ENCODE measurements at regions not wholly inside any gene's neighbourhood (a gene's known extent, or its start where the extent isn't known, plus 50 kb on each side); places are given as distances from the start of the nearest gene placed in this dataset.
"Not testable (repeated sequence)": the region's sequence is repeated elsewhere in the genome, so short reads cannot be mapped to it uniquely, and the experiment has no call there.

DNA sequence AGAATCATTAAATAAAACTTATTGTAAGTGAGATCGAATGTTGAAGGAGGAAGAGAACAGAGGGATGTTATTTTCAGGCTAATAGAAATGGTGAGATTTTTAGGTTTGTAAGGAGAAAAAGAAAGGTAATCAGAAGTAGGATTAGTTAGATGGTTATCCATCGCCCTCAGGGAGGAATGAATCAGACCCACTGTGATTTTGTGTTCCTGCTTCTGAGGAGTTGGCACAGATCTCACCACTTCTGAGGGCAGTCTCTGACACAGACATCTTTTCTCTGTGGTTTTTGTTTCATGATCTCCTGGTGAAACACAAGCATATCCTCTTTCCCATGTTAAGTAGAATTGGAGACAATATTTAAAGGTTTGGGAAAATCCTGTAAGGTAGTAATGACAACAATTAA, 1083.2 kb upstream of the AMELY start:
- FAIRE-seq, result not testable (repeated sequence)

GRCh38 chrY:7979770-7980169, 1068.2 kb upstream of the AMELY start:
- FAIRE-seq (no peak), DNase-seq (ENCODE audit: extremely low spot score, insufficient read length, low read depth) (no peak)

More for the DNA sequence above, 1083.2 kb upstream of the AMELY start:
- DNase-seq (ENCODE audit: extremely low spot score, insufficient read length, low read depth), result not testable (repeated sequence)

DNA sequence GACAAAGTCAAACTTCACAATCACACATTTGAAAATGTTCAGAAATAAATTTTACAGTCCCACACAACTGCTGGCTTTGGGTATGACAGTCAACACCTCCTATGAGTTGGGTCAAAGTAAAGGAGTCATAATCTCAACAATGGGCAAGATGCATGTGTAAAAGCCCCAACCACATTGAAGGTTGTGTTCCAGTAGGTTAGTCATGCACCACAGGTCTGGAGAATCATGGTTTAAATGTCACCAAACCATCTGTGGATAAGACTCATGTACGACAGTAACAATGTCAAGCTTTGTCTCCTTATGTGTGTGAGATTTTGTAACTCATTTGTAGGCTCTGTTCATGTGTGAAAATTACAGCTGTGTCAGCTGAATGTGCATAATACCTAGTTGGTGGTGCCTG, 1065.7 kb upstream of the AMELY start:
- no peak for DNase-seq (ENCODE audit: extremely low spot score, insufficient read length, low read depth)
- FAIRE-seq, result no peak

DNA sequence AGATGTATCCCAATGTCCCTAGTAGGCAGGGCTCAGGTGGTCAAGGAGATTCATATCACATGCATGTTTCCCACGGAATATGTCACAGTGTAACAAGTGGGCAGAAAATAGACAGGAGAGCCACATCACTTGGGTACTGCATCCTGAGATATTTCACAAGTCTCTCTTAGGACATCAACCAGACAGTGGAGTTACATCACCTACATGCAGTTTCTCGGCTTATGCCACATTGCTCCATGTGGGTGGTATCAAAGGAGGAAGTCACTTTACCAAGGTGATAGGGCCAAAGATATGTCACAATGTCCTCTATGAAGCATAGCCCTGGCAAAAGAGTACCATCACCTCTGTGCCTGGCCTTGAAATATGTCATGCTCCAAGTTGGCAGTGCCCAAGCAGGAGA, 1056.7 kb upstream of the AMELY start:
- DNase-seq (ENCODE audit: extremely low spot score, insufficient read length, low read depth), result no peak
- no peak for FAIRE-seq

DNA sequence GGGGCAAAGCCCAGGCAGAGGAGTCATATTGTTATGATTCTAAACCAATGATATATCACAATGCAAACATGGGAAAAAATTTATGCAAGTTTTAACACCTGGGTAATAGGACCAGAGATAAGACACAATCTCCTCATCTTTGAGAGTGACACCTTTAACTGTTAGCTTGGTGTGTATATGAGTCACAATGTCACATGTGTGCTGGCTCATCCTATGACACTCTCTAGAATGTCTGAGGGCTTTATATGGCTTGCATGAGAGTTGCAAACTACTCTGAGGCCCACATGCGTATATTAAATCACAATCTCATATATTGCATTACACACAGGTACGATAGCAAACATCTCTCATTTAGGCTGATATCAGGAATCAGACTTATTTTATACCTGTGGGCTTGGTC, 1055.4 kb upstream of the AMELY start:
- no peak for FAIRE-seq
- DNase-seq (ENCODE audit: extremely low spot score, insufficient read length, low read depth), result no peak

GRCh38 chrY:7963393-7963792, 1051.8 kb upstream of the AMELY start:
- FAIRE-seq (no peak), DNase-seq (ENCODE audit: extremely low spot score, insufficient read length, low read depth) (no peak)

- no peak for DNase-seq (ENCODE audit: extremely low spot score, insufficient read length, low read depth)
- FAIRE-seq, result no peak
Observed at GRCh38 chrY:7962350-7962749, 1050.8 kb upstream of the AMELY start.

DNA sequence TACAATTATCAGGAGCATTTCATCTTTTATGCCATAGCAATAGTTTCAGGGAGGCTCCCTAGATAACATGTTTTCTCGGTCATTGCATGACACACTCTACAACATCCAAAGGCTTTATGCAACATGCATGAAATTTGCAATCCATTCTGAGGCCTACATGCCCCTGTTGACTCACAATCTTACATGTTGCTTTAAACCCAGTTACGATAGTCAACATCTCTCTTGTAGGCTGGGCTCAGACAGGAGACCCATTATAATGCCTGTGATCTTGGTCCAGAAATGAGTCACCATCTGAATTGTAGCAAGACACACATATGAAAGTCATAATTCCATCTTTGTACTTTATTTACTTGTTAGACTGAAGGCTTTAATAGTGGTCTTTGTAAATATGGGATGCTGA, 1050.3 kb upstream of the AMELY start:
- FAIRE-seq, result no peak
- DNase-seq (ENCODE audit: extremely low spot score, insufficient read length, low read depth), result no peak

DNA sequence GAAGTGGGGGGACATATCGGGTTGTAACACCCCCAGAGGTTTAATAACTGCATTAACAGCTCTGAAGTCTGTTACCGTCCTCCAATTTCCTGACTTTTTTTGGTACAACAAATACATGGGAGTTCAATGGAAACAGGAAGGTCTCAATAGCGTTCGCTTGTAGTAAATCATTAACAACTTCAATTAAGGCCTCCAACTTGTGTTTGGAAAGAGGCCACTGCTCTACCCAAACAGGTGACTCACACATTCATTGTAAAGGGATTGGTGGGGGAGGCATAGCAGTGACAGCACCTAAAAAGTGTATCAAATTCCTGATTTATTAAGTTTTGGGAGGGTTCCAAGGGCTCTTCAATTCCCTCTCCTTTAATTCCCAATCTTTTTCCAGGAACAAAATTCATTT, 1046.2 kb upstream of the AMELY start:
- no peak for FAIRE-seq
- no peak for DNase-seq (ENCODE audit: extremely low spot score, insufficient read length, low read depth)

GRCh38 chrY:7951187-7951852, 1039.8 kb upstream of the AMELY start:
- no peak for FAIRE-seq
- DNase-seq (ENCODE audit: extremely low spot score, insufficient read length, low read depth), result no peak

- no peak for FAIRE-seq
- no peak for DNase-seq (ENCODE audit: extremely low spot score, insufficient read length, low read depth)
Observed at GRCh38 chrY:7944135-7944534, 1032.6 kb upstream of the AMELY start.

GRCh38 chrY:7942711-7943110, 1031.2 kb upstream of the AMELY start:
- no peak for DNase-seq (ENCODE audit: extremely low spot score, insufficient read length, low read depth)
- FAIRE-seq, result no peak

- DNase-seq (ENCODE audit: extremely low spot score, insufficient read length, low read depth), result no peak
- no peak for FAIRE-seq
Observed at GRCh38 chrY:7941856-7942255, 1030.3 kb upstream of the AMELY start.

- FAIRE-seq (no peak), DNase-seq (ENCODE audit: extremely low spot score, insufficient read length, low read depth) (no peak)
Observed at GRCh38 chrY:7938982-7939718, 1027.6 kb upstream of the AMELY start.

DNA sequence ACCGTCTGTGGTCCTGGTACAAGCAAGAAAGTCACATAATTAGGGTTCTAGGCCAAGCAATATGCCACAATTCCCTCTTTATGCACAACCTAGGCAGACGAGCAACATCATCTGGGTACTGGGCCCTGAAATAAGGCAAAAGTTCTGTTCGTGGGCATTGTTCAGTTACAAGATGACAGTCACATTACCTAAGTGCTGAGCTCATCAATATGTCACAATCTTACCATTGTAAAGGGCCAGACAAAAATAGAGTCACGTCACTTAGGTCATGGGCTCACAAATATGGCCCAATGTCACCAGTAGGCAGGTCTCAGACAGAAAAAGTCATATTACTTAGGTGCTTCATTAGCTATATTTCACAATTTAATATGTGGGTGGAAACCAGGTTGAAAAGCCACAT, 1025.3 kb upstream of the AMELY start:
- FAIRE-seq, result no peak
- no peak for DNase-seq (ENCODE audit: extremely low spot score, insufficient read length, low read depth)

DNA sequence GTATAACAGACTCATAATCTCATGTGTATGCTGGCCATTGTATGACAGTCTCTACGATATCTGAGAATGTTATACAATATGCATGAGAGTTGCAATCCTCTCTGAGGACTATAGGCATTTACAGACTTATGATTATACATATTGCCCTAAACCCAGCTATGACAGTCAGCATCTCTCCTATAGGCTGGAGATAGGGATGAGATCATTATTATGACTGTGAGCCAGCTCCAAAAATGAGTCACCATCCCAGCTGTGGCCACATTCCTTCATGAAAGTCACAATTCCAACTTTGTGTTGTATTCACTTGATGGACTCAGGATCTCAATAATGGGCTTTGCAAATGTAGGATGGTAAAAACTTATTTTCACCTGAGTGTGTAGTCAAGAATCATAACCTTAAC, 1024.5 kb upstream of the AMELY start:
- DNase-seq (ENCODE audit: extremely low spot score, insufficient read length, low read depth), result no peak

DNA sequence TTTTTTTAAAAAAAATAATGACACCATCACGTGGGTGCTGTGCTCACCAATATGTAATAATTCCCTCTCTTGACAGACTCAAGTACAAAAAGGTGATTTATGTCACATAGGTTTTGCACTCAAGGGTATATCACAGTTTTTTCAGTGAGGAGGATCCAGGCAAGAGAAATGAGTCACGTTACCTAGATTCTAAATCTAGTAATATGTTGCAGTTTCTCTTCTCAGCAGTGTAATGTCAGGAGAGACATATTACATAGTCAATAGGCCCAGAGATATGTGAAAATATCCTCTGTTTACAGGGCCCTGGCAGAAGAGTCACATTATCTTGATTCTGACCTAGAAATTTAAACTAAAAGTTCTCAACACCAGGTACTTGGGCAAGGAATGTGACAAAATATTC, 1024.1 kb upstream of the AMELY start:
- DNase-seq (ENCODE audit: extremely low spot score, insufficient read length, low read depth) (no peak), FAIRE-seq (no peak)

More for the DNA sequence above, 1024.5 kb upstream of the AMELY start:
- FAIRE-seq, result no peak

DNA sequence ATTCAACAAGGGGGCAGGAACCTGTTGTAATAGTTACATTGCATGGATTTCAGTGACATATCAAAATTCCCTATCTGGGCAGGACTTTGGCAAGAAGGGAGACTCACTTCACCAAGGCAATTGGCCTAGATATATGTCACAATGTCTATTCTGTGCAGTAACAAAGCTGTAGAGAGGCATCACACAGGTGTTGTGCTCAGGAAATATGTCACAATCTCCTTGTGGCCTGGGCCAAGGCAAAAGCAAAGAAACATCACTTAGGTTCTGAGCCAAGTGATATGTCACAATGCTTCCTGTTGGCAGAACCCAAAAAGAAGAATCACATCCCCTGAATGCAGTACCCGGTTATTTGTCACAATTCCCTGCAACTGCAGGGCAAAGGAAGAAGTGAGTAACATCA, 1020.9 kb upstream of the AMELY start:
- no peak for DNase-seq (ENCODE audit: extremely low spot score, insufficient read length, low read depth)
- no peak for FAIRE-seq

DNA sequence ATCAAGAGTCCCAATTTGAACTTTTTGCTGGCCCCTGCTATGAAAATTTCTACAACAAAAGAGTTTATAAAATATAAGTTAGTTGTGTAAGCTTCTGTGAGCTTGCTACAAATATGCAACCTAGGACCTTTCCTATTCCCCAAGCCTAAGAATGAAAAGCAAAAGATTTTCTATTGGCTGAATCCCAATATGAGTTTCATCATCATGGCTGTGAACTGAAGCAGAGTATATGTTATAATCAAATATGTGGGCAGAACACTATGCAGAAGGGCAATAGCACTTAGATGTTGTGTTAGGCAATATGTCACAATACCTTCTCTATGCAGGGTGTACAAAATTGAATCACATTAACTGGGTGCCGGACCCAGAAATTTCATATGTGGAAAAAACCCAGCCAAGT, 1018.3 kb upstream of the AMELY start:
- no peak for DNase-seq (ENCODE audit: extremely low spot score, insufficient read length, low read depth)
- no peak for FAIRE-seq

DNA sequence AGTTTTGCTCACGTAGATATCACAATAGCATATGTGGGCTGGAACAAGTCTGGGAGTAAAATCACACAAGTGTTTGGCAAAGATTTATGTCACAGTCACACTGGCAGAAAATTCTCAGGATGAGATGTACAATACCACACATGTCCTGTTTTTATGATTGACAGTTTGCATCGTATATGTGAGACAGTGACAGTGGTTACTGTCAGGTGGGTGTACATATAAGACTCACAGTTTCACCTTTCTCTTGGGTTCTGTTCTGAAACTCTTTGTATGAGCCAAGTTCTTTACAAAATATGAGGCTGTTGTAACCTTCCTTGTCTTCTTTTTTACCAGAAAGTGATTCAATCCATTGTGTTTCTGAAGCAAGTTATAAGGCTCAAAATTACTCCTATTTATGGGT, 1012.5 kb upstream of the AMELY start:
- DNase-seq (ENCODE audit: extremely low spot score, insufficient read length, low read depth), result no peak
- no peak for FAIRE-seq

- no peak for FAIRE-seq
- no peak for DNase-seq (ENCODE audit: extremely low spot score, insufficient read length, low read depth)
Observed at GRCh38 chrY:7923476-7924017, 1012.0 kb upstream of the AMELY start.

GRCh38 chrY:7920382-7920781, 1008.8 kb upstream of the AMELY start:
- no peak for DNase-seq (ENCODE audit: extremely low spot score, insufficient read length, low read depth)
- no peak for FAIRE-seq

Measured in GM18507 (cell line).